Stimulated activated CD4-positive, alpha-beta T cell treated with anti-CD3 and anti-CD28 coated beads, Interleukin-1b, Interleukin-23, amount 100 ng/mL, for 4 hours (primary cell): ENCODE measurements at regions not wholly inside any gene's neighbourhood (a gene's known extent, or its start where the extent isn't known, plus 50 kb on each side); places are given as distances from the start of the nearest gene placed in this dataset.
"Not testable (repeated sequence)": the region's sequence is repeated elsewhere in the genome, so short reads cannot be mapped to it uniquely, and the experiment has no call there.

Experiments
- DNase-seq, 2 donors: peaks; one replicate each; pipeline ENCODE4 v3.0.0-alpha.2; 2020; ENCODE audit warnings: low read depth in 2 of 2

DNA sequence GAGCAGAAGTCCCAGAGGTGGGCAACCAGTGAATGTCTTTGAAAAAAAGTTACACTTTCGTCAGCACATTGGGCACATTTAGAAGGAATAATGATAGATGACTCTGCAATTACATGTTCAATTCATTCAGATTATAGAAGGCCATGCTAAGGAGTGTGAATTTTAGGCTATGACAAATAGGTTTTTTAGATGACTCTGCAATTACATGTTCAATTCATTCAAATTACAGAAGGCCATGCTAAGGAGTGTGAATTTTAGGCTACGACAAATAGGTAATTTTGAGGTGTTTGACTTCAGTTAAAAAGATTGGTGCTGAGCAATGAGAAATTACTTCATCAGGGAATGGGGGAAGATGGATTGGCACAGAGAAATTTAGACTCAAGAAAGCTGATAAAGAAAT is 744.9 kb upstream of the MMS22L start:
- no peak for DNase-seq

DNA sequence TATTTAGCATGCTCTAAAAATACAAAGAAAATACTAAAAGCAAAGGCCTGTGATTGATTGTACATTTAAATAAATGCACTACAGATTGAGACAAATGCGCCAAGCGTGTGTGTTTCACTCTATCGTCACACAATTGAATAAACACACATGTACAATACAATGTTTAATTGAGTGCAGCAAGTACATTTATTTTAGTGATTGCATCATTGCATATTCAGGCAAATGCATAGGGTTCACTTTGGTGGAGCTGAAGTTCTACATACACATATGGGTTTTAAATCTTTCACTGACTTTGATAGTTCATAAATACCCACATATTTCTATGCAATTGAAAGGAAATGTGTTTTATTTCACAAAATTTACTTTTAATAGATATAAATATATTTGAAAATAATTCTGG is 750.6 kb upstream of the MMS22L start:
- no peak for DNase-seq

DNA sequence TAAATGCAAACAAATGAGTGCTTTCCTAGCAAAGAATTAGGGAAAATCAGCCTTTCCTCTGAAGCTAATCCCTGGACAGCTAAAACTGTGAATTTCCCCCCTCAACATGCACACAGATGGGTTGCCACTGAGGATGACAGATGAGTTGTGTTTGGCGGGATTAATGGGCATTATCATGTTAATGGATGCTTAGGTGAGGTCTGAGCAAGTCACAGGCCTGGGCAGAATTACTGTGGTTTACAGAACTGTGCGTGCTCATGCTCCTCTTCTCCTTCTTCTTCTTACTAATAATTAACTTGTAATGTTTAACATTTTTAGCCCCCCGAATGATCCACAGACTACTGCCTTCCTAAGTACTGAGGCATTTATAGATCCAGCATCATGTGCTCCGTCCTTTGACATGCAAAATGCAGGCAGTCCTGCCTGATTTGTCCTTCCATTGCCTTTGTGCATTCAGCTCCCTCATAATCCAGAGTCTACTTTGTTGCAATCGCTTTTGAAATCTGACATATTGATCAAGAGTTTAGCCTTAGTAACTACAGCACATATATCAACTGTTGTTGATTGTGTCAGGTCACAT is 753.4 kb upstream of the MMS22L start:
- no peak for DNase-seq

DNA sequence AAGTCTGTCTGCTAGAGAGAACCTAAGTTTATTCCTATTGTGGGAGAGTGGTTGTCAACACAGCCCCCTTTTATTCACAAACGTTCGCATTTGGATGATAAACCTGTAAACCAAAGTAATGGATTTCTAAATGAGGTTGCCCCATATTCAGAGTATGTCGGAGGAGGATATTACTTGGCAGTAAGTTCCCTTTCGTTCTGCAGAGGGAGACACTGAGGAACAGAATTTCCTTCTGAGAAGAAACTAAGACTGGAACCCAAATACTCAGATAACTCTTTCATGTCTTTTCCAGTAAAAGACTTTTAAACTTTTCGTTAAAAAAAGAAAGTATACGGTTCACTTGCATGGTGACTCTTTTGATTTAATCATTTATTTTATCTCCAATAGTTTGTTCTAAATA is 754.6 kb upstream of the MMS22L start:
- DNase-seq = no peak

DNA sequence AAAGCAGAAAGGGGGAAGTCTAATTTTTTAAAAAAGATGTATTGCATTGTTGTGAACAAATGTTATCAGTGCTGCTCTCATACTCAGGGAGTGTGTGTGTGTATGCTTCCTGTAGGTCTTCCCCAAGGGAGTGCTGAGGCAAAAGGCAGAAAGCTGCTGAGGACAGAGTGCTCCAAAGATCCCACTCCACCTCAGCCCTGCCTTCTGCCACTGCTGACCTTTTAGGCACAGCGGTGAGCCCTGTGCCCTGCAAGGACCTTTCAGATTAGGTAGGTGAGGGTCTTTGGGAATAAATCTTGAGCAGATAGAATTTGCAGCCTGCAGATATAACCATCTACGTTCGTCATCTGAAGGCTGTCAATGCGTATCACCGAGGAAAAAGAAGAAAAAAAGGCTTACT is 756.4 kb upstream of the MMS22L start:
- DNase-seq = no peak

DNA sequence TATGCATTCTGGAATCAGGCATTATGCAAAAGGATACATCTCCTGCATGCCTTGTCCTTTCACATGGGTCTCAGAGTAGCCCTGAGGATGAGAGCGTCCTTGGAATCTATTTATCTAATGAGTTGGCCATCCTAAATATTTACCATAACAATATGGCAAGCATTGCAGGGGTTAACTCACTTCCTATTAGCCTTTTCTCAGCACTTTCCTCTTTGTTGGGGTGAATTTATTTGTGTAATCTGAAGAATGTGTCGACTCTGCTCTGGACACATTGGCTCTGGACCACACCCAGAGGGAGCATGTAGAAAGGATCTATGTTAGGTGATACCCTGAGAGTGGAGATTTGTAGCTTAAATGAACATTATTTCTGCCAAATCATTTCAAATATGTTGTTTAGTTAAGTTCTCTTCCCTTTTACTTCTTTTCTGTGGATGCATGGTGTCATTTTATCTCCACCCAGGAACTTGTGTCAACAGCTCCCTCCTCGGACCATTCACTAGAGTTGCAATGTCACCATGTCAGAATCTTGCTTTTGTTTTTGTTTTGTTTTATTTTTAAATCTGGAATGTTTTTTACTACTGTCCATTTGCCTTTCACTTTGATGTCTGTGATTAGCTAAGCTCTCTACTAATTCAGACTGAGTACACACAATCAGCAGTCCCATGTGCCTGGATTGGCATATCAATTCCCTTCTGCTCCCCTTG is 757.0 kb upstream of the MMS22L start:
- DNase-seq = no peak

DNA sequence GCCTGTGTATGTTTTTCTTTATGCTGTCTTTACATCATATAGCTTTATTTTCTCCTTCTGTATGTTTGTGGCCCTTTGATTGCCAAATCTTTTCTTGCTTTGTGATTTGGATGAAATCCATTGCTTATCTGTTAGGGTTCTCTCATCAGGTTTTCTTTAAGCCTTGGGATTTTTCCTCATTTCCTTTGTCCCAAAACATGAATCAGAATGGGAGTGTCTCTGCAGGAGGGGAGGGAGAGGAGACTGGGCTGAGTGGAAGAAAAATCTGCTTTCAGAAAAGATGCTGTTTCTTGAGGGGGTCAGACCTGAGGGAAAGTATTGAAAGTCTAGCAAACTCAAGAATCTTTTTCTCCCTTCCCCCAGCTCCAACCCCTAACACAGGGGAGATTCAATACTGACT is 758.0 kb upstream of the MMS22L start:
- no peak for DNase-seq

DNA sequence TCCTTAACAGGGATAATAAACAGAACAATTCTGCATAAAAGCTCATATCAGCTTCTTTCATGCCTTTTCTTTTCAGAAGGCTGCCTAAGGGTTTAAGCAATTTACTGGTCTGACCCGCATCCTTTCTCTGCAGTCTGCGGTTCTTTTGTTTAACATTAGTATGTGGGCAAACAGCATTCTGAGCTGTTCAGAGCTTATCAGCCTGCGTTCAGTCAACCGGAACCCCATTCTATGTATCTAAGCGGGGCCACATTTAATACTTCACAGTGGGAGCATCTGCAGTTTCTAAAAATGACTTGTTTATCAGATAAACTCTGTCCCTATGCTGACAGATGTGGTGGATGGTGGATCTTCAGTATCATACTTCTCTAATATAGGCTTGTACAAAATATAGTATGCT is 758.9 kb upstream of the MMS22L start:
- no peak for DNase-seq

DNA sequence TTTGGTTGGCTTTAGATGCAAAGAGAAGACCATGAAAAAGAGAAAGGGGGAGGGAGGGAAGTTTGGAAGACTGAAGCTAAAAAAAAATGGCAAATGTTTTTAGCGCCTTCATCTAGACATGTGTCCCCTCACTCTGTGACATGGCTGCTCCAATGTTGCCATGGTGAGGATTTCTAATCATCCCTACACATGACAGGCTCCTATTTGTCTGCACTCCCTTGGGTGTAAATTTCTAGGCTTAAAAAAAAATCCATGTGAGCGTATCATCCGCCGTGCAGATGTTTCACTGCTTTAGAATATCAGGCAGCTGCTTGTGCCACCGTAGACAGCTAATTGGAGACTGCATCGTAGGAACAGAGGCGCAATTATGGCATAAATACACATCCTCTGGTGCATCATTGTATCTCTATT is 761.1 kb upstream of the MMS22L start:
- no peak for DNase-seq

DNA sequence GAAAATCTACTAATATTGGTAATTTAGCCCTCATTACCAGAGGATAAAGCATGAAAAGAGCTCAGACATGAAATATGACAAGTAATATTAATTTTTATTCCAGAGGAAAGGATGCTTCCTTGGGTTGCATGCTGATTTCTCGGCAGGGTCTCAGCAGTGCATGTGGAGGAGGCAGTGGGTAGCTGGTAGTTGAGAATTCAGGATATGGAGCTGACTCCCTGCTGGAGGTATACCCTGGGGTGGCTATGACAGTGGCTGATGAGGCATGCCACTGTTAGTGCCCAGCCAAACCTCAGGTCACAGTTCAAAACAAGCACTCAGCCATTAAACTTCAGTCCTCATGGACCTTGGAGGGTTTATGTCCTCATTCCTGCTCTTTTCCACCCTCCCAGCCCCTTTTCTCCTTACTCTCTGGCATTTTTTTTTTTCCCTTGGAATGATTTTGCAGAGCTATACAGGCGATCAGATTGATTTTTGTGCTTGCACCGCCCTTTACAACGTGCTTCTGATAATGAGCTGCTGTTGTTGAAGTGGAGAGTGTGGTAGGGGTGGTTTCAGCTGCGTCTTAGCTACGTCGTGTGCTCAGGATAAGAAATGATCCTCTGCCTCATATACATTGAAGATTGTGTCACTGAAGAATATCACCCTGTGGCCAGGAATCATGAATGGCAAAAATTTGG is 761.9 kb upstream of the MMS22L start:
- DNase-seq = no peak

DNA sequence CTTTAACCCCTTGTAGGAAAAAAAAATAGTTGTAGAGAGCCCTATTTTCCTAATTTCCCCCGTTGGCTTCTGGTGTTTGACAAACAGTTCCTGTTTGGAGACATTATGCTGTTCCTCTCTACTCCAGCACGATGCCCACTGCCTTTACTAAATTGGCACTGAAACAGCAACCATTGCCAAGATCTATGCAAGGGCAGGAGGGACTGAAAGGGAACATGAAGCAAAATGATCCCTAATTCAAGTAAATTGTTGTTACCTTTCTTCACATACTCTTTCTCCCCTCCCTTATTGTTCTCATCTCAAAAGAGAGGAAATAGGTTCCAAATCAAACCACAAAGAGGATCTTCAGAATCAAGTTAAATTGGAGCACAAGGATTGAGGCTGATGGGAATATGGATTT is 764.1 kb upstream of the MMS22L start:
- DNase-seq = no peak

DNA sequence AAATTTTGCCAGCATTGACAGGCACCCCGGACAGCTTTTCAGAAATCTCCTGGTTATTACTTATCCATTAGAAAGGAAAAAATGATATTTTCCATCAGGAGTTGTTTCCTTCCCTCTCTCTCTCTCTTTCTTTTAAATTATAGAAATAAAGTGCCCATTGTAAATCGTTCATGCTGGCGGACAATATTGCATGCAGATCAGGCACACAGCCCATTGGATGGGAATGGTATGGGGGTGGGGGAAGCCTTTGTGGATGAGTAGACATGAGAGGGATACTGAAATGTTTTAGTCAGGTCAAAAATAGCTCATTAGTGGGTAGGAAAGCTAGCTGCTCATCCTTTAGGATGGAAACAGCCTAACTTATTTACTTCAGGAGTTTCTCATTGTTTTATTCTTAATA is 764.9 kb upstream of the MMS22L start:
- DNase-seq = no peak

DNA sequence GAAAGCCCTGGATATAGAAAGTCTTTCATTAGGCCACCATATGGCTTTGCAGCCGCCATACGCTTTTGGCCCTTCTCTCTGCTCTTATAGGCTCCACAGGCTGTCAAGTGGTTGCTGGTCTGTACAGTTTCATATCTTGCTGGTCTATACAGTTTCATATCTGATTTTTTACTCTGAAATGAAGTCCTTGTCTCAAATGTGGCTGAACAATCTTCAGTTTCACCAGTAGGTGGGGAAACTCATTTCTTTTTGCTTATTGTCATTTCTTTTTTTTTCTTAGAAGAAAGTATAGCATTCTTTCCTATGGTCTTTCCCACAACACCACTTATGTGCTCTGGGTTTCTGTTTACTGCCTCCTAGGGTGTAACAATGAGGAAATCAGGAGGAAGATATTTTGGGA is 771.4 kb upstream of the MMS22L start:
- DNase-seq = no peak

DNA sequence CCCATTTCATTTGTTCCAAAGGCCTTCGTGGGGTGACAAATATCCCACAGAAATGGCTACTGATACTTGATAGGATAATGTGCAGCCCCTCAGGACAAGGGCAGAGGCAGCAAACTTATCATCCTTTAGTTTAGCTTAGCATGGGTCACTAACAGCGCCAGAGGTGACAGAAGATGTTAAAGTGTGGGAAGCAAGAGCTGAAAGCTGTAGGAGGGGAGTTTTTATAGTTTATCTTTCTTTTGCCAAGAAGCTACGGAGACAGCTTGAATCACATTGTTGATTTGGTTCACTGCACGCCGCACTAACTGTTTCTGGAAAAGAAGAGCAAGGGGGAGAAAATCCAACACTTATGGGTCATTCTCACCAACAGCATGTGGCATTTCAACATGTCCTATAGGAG is 773.9 kb upstream of the MMS22L start:
- no peak for DNase-seq

DNA sequence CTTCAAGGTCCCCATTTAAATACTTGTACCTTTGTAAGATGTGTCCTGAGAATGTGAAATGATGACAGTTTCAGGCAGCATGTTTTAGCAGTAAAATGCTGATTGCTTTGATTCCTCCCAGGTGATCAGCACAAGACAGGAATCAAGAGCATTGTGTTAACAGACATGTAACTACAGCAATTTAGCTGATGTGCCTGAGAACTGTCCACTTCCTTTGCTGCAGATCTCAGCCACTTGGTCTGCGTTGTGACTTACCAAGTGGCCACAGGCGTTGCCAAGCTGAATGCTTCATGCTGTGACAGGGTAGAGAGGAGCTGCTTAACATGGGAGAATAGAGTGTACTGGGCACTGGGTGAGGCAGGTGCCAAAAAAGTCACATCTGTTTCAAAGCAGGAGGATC is 767.0 kb upstream of the POU3F2 start:
- DNase-seq = no peak

DNA sequence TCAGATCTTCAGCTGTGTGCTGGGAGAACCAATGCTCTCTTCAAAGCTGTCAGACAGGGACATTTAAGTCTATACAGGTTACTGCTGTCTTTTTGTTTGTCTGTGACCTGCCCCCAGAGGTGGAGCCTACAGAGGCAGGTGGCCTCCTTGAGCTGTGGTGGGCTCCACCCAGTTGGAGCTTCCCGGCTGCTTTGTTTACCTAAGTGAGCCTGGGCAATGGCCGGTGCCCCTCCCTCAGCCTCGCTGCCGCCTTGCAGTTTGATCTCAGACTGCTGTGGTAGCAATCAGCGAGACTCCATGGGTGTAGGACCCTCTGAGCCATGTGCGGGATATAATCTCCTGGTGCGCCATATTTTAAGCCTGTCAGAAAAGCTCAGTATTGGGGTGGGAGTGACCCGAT is 745.8 kb upstream of the POU3F2 start:
- DNase-seq = not testable (repeated sequence)

DNA sequence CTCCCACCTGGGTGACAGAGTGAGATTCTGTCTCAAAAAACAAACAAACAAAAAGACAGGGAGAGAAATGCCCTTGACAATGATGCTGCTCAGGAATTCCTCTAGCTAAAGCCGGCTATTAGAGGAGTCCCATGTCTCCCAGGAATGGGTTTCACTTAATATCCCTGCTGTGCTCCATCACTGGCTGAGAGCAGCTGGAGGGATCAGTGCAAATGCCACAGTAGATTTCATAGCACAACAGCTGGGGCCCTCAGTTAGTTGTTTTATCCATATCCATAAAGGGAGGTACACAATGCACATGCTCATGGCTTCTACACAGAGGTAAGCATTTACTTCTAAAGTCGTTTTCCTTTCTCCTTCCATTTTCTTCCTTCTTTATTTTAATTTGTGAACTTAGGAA is 742.0 kb upstream of the POU3F2 start:
- DNase-seq = no peak

DNA sequence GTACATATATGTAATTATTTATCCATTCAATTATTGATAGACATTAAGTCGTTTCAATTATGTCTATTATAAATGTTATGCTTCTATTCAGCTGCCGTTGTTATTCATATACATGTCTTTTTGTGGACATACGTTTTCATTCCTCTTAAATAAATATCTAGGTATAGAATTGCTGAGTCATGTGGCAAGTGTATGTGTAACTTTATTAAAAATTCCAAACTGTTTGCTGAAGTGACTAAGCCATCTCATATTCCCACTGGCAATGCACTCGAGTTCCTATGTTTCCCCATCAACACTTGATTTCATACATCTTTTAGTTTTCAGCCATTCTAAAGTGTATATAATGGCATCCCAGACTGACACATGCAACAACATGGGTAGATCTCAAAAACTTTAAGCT is 739.7 kb upstream of the POU3F2 start:
- no peak for DNase-seq

DNA sequence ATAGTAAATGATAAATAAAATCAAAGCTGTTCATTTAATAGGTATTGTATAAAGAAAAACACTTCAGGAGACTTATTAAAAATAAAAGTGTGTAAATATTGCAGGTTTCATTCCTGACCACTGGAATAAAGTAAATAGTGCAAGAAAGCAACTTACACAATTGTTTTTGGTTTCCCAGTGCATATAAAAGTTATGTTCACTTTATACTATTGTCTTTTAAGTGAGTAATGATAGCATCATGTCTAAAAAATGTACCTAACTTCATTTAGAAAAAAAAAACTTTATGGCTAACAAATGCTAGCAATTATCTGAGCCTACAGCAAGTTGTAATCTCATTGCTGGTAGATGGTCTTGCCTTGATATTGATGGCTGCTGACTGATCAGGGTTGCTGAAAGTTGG is 726.6 kb upstream of the POU3F2 start:
- no peak for DNase-seq

DNA sequence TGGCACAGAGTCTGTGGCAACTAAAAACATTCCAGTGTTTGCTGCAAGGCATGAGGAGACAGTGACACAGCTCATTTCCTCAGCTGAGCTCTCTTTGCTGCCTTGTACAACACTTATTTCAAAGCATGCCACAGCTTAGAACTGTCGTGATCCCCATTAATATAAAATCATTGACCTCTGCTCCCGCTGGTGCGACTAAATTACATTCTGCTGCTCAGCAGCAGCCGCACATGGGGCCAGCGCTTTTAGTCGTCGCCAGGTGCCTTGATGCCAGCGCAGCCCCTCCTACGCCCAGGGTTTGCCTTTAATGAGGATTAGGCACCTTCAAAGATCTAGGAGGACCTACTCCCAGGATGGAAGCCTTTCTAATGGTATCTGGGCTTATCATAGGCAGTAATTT is 717.9 kb upstream of the POU3F2 start:
- no peak for DNase-seq

DNA sequence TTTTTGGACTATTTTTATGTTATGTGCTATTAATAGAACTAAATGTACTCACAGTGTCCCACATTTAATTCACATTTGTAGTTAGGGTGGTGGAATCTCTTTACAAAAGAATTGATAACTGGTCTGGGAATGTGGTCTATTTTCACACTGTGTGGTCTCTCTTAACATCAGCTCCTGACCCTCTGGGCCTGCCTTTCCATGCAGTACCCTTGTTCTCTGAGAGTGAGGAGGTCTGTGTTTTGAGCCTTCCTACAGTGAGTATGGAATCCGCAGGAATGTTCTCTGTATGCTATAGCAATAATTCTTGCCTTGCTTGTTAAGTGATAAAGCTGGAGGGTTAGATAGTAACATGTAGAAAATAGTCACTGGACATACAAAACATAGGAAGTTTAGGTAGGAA is 717.3 kb upstream of the POU3F2 start:
- no peak for DNase-seq

DNA sequence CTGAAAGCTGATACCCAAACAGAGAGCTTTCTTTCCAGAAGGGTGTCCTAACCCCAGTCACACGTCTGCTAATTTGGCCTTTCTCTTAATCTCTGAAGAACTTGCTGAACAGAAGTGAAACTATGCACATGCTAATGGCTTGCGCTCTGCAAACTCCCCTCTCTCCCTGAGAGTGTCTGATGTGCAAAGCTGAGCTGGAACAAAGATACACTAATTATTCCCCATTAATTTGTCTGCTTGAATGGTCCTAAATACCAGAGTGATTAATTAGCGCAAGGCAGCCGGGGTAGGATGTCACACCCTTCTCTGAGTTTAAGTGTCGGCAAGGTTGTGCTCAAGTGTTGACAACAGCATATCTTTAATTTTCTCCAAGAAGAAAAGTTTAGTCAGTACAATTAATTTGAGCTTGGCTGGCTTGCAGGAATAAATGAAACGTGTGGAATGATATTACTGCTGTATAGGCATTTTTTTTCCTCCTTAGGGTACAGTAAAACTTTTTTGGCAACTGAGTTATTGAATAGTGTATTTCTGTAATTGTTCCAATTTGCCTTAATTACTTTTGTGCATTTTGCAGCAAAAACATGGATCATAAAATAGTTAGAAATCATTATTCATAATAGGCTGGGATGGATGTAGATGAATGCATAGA is 715.9 kb upstream of the POU3F2 start:
- no peak for DNase-seq

DNA sequence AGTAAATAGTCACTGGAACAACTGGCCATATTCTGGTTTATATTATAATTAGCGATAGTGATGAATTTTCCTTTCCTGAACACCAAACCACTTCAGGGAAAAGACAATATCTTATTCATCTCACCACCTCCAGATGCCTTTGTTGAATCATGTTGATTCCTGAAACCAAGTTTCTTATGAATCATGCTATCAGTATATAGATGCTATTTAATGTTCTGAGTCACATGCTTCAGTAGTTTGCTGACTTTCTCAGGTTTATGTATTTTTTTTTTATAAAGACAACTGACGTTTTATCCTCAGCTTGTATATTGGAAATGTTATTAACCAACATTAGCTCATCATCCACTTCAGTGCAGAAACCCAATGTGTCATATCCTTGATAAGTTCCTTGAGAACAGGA is 710.2 kb upstream of the POU3F2 start:
- DNase-seq = no peak
